Natural killer cell (primary cell): ENCODE measurements at regions not wholly inside any gene's neighbourhood (a gene's known extent, or its start where the extent isn't known, plus 50 kb on each side); places are given as distances from the start of the nearest gene placed in this dataset.

Source experiments
- ATAC-seq, 3 donors: fragments of 150-1000 bp in 2 of 3; fragments of 200-7000 bp in 1 of 3; cut with Tn5 transposase; 1 replicate in 1 of 3; 2 replicates in 2 of 3; pipeline ENCODE4 v1.10.0; 2021; ENCODE audit warnings: mild to moderate bottlenecking in 2 of 3, moderate library complexity in 2 of 3
- DNase-seq, 2 donors: peaks; one replicate each; pipeline versions ENCODE4 v3.0.0 to v3.0.0-alpha.2; 2013 to 2021; ENCODE audit warnings: mixed read lengths in 1 of 2
- H3K27ac ChIP-seq: one replicate; pipeline ENCODE4 v1.5.1; 2013; ENCODE audit warnings: mild to moderate bottlenecking, low read length
- H3K27me3 ChIP-seq: one replicate; pipeline ENCODE4 v1.6.1; 2013; ENCODE audit warnings: low read length; ENCODE audit not compliant: control insufficient read depth, insufficient read depth
- H3K36me3 ChIP-seq: one replicate; pipeline ENCODE4 v1.6.1; 2013; ENCODE audit warnings: low read length; ENCODE audit not compliant: control insufficient read depth, insufficient read depth
- H3K4me1 ChIP-seq: one replicate; pipeline ENCODE4 v1.6.1; 2013; ENCODE audit warnings: low read length; ENCODE audit not compliant: control insufficient read depth, insufficient read depth
- H3K4me3 ChIP-seq: one replicate; pipeline ENCODE4 v1.5.1; 2013; ENCODE audit warnings: low read length
- H3K9me3 ChIP-seq: one replicate; pipeline ENCODE4 v1.6.1; 2013; ENCODE audit warnings: low read length; ENCODE audit not compliant: control insufficient read depth, insufficient read depth
- H3K27ac Mint-ChIP-seq, 2 donors: one replicate each; pipeline ENCODE4 v1.8.0; 2022; ENCODE audit warnings: mild to moderate bottlenecking in 2 of 2, mixed read lengths in 2 of 2, moderate library complexity in 1 of 2
- H3K27me3 Mint-ChIP-seq, 2 donors: one replicate each; pipeline ENCODE4 v1.8.0; 2022; ENCODE audit warnings: low read depth in 2 of 2, mixed read lengths in 2 of 2
- H3K36me3 Mint-ChIP-seq: one replicate; pipeline ENCODE4 v1.8.0; 2022; ENCODE audit warnings: mixed read lengths
- H3K4me1 Mint-ChIP-seq, 2 donors: one replicate each; pipeline ENCODE4 v1.8.0; 2022; ENCODE audit warnings: mixed read lengths in 2 of 2
- H3K4me3 Mint-ChIP-seq: one replicate; pipeline ENCODE4 v1.8.0; 2022; ENCODE audit warnings: mild to moderate bottlenecking, moderate library complexity, mixed read lengths
- H3K9me3 Mint-ChIP-seq, 2 donors: one replicate each; pipeline ENCODE4 v1.8.0; 2022; ENCODE audit warnings: mixed read lengths in 2 of 2
- CTCF ChIP-seq: fragments of 200-600 bp; IDR thresholded peaks from one replicate; pipeline ENCODE4 v1.8.0; 2022; ENCODE audit warnings: antibody characterized with exemption
- WGBS: methylation state at CpG from one replicate; pipeline ENCODE4 v1.1.7; 2013; ENCODE audit warnings: missing lambda C conversion rate; ENCODE audit not compliant: insufficient coverage; 5-methylcytosine and 5-hydroxymethylcytosine counted together
- intact Hi-C: fragments of 100-400 bp; cut with micrococcal nuclease; formaldehyde crosslinking; loops from one replicate; pipeline ENCODE4 v1.14.2; 2022

- H3K36me3 ChIP-seq = no peaks in the 10 kb centered on the region
- no peaks in the 10 kb centered on the region for H3K4me1 Mint-ChIP-seq
- no peaks in the 10 kb centered on the region for H3K9me3 ChIP-seq
- ATAC-seq (no peak), DNase-seq (no peak)
- no peak for TF ChIP-seq CTCF
- H3K4me1 ChIP-seq = no peaks in the 10 kb centered on the region
- intact Hi-C loops = loop anchor here (5.0 kb wide), 1 partner anchor 1112 kb away; no protein-coding TSS in a partner anchor
- no peak overlapping the region for H3K4me3 ChIP-seq
- no peaks in the 10 kb centered on the region for H3K9me3 Mint-ChIP-seq
- WGBS = 84% methylated on average over 4 of the region's 4 CpGs
- no peak overlapping the region for H3K27ac Mint-ChIP-seq
- H3K36me3 Mint-ChIP-seq = no peaks in the 10 kb centered on the region
- no peaks in the 10 kb centered on the region for H3K27me3 Mint-ChIP-seq
- H3K27me3 ChIP-seq = no peaks in the 10 kb centered on the region
- no peak overlapping the region for H3K4me3 Mint-ChIP-seq
- no peak overlapping the region for H3K27ac ChIP-seq
These were observed 742.5 kb downstream of the ETS1 start for GRCh38 chr11:127844876-127845275.

- TF ChIP-seq CTCF = peak; percentile 67
- DNase-seq = peak; percentile 19 to 66
- Histone ChIP-seq H3K36me3 (no peaks in the 10 kb centered on the region), H3K4me1 (no peaks in the 10 kb centered on the region), H3K27ac (no peak overlapping the region), H3K4me3 (no peak overlapping the region), H3K9me3 (no peaks in the 10 kb centered on the region), H3K27me3 (no peaks in the 10 kb centered on the region)
- WGBS = 43% methylated on average over 10 of the region's 12 CpGs
- intact Hi-C loops = loop anchor here (5.0 kb wide), 1 partner anchor 1114 kb away; no protein-coding TSS in a partner anchor
- Mint-ChIP-seq H3K9me3 (no peaks in the 10 kb centered on the region), H3K36me3 (no peaks in the 10 kb centered on the region), H3K27me3 (peaks cover under 1 to 4% of the 10 kb centered on the region in 2 donors), H3K4me1 (no peaks in the 10 kb centered on the region), H3K4me3 (no peak overlapping the region), H3K27ac (no peak overlapping the region)
- peak in 1 of 3 donors; percentile 48 for ATAC-seq
These were observed 743.6 kb downstream of the ETS1 start for GRCh38 chr11:127843483-127844396.

GRCh38 chr11:127825183-127825582 lies 762.2 kb downstream of the ETS1 start:
- no peaks in the 10 kb centered on the region for H3K9me3 ChIP-seq
- no peak for DNase-seq
- H3K27ac ChIP-seq = no peak overlapping the region
- no peaks in the 10 kb centered on the region for H3K4me1 ChIP-seq
- Mint-ChIP-seq H3K4me3 (no peak overlapping the region), H3K4me1 (no peaks in the 10 kb centered on the region), H3K36me3 (no peaks in the 10 kb centered on the region), H3K27me3 (peaks cover 8 to 24% of the 10 kb centered on the region in 2 donors), H3K27ac (no peak overlapping the region), H3K9me3 (no peaks in the 10 kb centered on the region)
- no peak for TF ChIP-seq CTCF
- WGBS = 88% methylated on average over 4 of the region's 4 CpGs
- intact Hi-C loops = no loop called here
- no peaks in the 10 kb centered on the region for H3K36me3 ChIP-seq
- H3K4me3 ChIP-seq = no peak overlapping the region
- H3K27me3 ChIP-seq = peaks cover 3% of the 10 kb centered on the region
- ATAC-seq = no peak
